Hematopoietic multipotent progenitor cell treated with erythropoietin and hydrocortisone succinate and interleukin-3 and kit ligand, for 6 days (in vitro differentiated cells): ENCODE measurements at regions not wholly inside any gene's neighbourhood (a gene's known extent, or its start where the extent isn't known, plus 50 kb on each side); places are given as distances from the start of the nearest gene placed in this dataset.

Experiments
- DNase-seq: peaks from one replicate; pipeline ENCODE4 v3.0.0-alpha.2; 2015

DNA sequence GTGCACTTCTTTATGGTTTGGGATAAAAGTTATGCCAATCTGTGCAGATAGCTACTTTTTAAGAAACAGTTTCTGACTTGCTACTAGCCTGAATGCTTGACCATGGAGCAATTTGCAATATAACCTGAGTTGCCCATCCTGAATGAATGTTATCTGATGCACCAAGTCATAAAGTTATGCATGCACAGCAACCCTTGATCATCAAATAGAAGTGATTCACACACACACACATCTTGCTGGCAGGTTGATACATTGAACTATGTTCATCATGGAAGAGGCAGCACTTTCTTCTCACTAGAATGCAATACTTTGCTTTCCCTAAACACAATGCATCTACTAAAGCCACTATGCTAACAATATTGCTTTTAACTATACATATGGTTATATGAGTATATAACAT, 311.5 kb downstream of the RFC3 start:
- DNase-seq, result no peak

DNA sequence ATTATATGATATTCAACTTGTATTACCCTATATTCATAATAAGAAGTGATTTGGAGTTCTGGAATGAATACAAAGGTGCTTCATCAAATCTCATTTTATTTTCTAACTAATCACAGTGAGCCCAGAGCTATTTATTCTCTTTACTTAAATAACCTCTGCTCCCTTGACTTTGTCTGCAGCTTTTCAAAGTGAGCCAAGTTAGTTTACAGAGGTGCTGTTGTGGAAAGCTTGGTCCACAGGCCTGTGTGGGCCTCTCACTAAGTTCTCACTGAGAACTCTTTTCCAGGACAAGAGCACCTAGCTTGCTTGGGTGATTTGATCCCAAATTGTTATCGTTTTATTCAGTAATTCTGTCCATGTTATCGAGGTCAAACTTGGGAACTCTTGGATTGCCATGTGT, 319.3 kb downstream of the RFC3 start:
- no peak for DNase-seq

- no peak for DNase-seq
Observed at GRCh38 chr13:34139660-34140227, 321.8 kb downstream of the RFC3 start.

DNA sequence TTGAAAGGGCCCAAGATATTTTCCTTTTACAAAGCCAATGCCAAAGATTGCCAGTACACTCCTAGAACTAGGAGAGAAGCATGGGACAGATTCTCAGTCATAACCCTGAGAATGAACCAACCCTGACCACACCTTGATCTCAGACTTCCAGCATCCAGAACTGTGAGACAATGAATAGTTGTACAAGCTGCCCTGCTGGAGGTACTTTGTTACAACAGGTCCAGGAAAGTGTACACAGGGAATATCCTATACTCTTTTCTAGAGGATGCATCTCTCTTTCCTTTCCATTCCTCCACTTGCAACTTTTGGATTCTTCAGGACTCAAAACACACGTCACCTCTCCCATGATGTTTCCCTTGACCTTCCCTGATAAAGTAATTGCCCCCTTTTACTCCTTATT, 325.7 kb downstream of the RFC3 start:
- DNase-seq, result no peak

GRCh38 chr13:34144142-34144541, 326.2 kb downstream of the RFC3 start:
- DNase-seq, result no peak

DNA sequence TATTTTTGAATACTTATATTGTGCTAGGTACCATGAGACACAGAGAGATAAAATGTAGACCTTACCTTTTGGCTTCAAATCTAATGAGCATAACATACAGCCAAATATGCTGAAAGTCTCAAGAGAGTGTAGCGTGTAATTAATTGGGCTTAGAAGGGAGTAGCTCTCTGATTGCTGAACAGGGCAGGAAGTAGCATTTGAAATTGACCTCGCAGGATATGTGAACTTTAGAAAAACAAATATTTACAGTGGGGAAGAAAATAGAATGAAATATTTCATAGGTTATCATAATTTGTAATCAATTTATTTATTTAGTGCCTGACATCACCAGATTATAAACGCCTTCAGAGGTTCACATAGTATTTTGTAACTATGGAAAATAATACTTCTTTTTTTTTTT, 327.1 kb downstream of the RFC3 start:
- no peak for DNase-seq

GRCh38 chr13:34148359-34148758, 330.4 kb downstream of the RFC3 start:
- DNase-seq, result no peak

- no peak for DNase-seq
Observed at GRCh38 chr13:34151885-34152284, 333.9 kb downstream of the RFC3 start.

DNA sequence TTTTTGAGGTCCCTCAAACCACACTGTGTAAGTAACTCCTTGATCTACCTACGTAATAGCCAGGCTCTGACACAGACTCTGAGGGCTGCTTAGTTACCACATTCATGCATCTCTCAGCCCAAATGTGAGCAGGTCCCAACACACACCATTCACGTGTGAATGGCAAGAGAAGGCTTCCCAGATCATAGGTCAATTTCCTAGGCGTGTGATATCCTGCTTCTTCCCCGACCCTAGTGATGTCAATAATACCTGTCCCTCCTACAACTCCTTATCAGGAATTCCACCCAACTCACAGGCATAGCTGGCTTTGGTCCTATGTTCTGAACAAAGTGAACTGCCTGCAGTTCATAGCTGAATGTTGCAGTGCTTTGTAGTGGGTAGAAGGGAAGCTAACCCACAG, 334.5 kb downstream of the RFC3 start:
- DNase-seq, result no peak

DNA sequence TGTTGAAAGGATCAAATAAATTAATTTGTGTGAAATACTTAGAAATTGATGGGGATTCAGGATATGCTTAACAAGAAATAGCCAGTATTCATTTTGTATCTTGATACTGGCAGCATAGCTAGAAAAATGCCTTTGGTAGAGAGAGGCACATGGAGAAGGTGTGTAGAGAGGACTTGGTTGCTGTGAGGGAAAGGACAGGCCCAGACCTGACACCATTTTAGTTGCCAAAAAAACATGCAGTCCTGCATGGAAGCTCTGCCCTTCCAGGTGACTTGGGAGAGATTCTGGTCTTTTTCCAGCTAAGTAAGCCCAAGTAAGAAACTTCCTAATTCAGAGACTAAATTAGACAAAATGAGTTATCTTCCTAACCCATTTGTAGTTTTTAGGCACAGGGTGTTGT, 335.0 kb downstream of the RFC3 start:
- DNase-seq, result no peak

DNA sequence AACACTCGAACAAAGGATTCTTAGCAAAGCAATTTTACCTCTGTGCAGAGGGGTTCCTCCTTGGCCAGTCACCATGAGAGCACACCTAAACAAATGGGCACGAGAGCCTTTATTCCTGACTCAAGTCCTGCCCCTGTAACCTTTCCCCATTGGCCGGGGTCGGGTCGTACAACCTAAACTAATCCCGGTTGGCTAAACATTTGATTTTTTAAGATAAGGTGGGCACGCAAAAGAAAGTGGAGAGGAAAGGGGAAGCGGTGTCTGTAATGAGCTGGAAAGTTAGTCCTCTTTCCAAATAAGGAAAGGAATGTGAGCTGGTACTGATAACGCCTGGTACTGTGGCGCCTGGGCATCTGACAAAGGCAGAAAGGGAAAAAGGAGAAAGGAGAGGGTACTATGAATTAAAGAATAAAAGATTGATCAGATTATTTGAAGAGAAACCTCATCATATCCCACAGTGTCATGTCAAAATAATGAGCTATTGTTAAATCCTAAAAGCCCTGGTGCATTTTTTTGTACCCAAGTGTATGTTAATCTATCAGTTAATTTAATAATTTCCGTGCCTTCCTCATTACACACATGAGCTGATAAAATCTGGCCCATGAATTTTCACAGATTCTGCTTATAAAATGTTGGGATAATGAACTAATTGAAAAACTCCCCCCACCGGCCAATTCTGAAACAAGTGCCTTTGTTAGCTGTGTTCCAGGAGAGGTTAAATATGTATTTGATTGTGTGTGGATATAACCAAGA, 335.7 kb downstream of the RFC3 start:
- no peak for DNase-seq

GRCh38 chr13:34155931-34156607, 338.1 kb downstream of the RFC3 start:
- peak; percentile 5 for DNase-seq

DNA sequence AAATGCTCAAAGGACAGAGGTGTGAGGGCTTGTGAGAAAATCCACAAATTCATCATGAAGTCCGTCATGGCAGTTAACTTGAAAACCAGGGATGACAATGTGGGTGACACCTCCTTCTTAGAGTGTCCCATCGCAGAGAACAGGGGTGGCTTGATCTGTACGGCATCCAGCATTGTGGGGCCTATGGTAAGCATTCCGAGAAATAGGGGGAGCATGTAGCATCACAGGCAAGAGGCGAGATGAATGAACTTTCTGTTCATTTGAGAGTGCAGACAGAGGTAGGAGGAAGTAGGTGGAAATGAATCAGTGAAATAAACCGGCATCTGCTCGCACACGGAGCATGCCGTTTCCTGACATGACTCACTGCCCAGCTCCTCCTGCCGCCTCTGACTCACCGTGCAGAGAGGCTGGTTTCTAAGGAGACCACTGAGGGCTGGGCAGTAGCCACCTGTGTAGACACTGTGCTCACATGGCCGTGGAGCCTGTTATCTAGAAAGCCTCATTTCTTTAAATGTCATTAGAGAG, 339.0 kb downstream of the RFC3 start:
- DNase-seq, result peak; percentile 20

GRCh38 chr13:34159946-34160345, 342.0 kb downstream of the RFC3 start:
- DNase-seq, result no peak

DNA sequence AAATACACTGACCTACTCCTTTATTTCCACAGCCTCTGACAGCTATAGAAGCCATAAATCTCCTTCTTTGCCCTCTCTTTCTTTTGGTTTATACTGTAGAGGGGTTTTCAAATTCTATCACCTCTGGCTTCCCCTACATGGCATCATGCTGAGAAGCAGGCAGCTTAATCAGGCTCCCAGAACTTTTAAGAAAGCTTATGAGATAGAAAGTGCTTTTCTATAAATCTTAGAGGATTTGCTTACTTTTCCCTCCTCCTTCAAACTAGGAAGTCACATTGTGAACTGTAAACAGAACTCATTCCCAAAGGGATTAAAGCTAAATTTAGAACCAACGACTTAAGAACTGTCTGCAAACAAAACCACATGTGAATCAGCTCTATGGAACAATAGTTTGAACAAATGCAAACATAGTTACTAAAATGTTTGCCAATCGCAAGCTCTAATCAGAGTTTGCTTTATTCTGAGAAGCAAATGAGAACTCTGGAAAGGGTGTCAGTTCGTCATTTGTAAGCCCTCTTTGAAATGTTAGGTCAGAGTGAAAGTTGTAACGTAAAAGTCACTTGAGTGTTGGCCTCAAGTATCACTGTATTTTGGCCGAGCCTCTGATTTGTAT, 344.1 kb downstream of the RFC3 start:
- no peak for DNase-seq

DNA sequence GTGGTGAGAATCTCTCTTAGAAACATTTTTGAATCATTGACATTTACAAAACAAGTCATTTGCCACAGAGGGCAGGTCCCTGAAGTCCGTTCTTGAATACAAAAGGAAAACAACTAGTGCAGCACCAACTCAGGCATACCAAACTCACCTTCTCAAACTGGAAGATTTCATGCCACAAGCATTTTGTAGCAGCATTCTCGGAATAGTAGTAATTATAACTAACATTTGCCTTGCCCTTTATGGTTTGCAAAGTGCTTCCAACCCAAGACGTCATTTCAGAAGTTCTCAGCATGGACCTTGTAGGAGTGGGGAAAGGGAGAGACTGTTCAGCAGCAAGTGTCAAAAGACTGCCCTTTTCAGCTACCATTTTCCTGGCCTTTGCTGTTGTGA, 344.6 kb downstream of the RFC3 start:
- DNase-seq, result no peak

DNA sequence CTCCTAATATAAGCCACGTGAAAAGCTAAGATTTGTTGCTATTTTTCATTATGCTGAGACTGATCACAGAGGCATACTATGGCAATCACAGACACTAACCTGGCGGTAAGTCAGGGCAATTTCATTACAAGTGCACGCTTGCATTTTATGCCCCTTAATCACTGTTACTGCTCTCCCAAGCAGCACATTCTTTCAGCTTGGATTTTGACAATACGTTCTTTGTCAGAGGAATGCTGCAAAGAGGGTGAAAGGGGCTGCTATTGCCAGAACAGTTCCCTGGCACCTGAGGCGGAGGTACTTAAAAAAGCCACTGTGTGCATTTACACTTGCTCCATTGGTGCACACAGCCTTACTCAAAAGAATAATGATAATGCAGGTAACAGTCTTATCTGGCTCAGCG, 346.6 kb downstream of the RFC3 start:
- no peak for DNase-seq

DNA sequence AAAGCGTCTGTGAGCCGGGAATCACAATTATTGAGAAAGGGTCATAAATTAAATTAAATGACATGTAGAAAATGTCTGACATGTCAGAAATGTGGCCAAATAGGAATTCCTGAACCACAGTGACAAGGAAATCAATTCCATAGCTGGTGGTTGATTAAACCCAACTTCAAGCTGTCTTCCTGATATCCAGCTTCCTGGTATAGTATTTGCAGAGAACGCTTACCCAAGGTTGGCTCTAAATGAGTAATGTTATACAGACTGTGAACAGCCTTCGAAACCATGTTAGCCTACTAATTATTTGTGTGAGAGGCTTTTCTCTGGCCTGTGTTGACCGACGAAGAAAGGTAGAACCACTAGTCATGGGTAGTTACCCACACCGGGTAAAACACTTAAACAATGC, 347.2 kb downstream of the RFC3 start:
- no peak for DNase-seq

GRCh38 chr13:34166406-34166805, 348.5 kb downstream of the RFC3 start:
- no peak for DNase-seq

- DNase-seq, result no peak
Observed at GRCh38 chr13:34167347-34167746, 349.4 kb downstream of the RFC3 start.

DNA sequence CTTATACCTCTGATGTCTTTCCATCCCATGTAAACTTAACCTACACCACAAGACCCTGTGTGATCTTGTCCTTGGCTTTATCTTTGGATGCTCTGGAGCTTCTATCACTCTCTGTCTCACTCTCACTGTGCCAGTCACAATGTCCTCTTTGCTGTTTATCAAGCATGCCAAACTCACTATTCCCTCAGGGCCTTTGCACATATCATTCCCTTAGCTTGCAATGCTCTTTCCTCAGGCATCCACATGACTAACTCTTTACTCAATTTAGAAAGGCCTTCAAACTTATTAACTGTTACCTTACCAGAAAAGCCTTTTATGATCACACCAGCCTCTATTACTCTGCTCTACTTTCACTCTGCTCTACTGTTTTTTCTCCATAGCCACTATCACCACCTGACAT, 354.1 kb downstream of the RFC3 start:
- DNase-seq, result no peak

DNA sequence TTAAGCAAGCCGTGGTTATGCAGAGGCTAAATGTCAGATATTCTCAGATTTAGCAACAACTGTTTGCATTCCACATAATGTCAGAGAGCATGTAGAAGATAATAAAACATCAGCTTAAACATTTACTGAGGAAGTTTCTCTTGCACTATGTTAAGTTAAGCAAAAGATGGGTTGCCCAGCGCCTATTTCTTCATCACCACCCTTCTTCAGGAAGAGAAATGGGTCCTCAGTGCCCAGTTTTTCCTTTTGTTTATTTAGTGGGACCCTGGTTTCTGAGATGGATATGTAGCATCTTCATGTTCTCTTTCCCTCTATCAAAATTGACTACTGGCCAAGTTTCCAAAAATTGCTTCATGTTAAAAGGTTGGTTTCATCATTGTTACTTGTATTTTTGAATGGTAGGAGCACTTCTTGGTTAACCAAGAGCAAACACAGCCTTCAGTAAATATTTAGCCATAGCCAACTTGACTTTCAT, 356.8 kb downstream of the RFC3 start:
- no peak for DNase-seq

GRCh38 chr13:34175551-34175950, 357.6 kb downstream of the RFC3 start:
- DNase-seq, result no peak

DNA sequence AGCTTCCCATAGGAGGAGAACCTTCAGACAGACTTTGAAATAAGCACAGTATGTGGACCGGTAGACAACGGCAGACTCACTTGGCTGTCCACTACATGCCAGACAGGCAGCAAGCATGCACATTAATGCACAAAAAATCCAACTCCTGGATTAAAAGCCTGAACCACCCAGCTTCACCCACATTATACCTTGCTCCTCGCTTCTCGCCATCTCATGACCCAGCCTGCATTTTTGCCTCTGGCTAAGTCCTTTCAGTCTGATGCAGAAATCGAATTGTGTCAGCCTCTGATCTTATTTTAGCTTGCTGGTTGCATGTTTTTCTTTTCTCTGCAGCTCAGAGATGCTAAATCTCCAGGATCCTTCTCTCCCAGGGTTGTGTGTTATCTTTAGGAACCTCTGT, 358.7 kb downstream of the RFC3 start:
- DNase-seq, result no peak
